ENCODE measurements at regions not wholly inside any gene's neighbourhood (a gene's known extent, or its start where the extent isn't known, plus 50 kb on each side); places are given as distances from the start of the nearest gene placed in this dataset.
"Not testable (repeated sequence)": the region's sequence is repeated elsewhere in the genome, so short reads cannot be mapped to it uniquely, and the experiment has no call there.

- TF ChIP-seq, protein P1, sequence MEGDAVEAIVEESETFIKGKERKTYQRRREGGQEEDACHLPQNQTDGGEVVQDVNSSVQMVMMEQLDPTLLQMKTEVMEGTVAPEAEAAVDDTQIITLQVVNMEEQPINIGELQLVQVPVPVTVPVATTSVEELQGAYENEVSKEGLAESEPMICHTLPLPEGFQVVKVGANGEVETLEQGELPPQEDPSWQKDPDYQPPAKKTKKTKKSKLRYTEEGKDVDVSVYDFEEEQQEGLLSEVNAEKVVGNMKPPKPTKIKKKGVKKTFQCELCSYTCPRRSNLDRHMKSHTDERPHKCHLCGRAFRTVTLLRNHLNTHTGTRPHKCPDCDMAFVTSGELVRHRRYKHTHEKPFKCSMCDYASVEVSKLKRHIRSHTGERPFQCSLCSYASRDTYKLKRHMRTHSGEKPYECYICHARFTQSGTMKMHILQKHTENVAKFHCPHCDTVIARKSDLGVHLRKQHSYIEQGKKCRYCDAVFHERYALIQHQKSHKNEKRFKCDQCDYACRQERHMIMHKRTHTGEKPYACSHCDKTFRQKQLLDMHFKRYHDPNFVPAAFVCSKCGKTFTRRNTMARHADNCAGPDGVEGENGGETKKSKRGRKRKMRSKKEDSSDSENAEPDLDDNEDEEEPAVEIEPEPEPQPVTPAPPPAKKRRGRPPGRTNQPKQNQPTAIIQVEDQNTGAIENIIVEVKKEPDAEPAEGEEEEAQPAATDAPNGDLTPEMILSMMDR (conservative IDR thresholded peaks at IDR 0.05; ENCODE audit: low read depth, low read length): not testable (repeated sequence)
- TF ChIP-seq EZH2 (IDR thresholded peaks at IDR 0.05; ENCODE audit: low read length, unreplicated experiment): not testable (repeated sequence)
Observed at GRCh38 chr17:51482248-51482647, 221.9 kb downstream of the UTP18 start.
